AG09309 (cell line): ENCODE measurements at regions not wholly inside any gene's neighbourhood (a gene's known extent, or its start where the extent isn't known, plus 50 kb on each side); places are given as distances from the start of the nearest gene placed in this dataset.

Experiments used
- DNase-seq: peaks from one replicate; pipeline ENCODE4 v3.0.0-alpha.2; 2010; ENCODE audit warnings: low read depth
- H3K4me3 ChIP-seq: 2 replicates; pipeline ENCODE4 v1.5.1; 2011; ENCODE audit warnings: mild to moderate bottlenecking, low read depth, low read length, moderate library complexity; ENCODE audit not compliant: control insufficient read depth
- CTCF ChIP-seq: IDR thresholded peaks from 2 replicates; pipeline ENCODE4 v1.5.1; 2011; ENCODE audit warnings: mild to moderate bottlenecking, low read depth, low read length, inconsistent platforms; ENCODE audit not compliant: insufficient read depth, control insufficient read depth; ENCODE audit errors: missing control alignments

DNA sequence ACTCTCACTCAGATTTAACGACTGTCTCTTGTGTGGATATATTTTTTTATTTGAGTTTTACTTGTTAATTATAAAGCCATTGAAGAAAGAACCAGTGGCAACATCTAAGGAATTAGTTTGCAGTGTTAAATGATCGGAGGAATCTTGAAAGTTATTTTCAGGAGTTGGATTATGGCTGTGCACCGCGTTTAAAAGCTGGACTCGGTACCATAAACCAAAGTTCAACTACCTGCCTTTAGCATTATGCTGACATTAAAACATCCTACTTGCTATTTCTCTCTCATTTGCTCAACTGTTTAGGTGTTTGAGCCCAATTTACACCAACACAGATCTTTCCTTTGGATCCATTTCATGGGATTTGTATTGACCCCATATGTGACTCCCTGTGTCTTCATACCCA is 289.4 kb upstream of the SASH1 start:
- no peak overlapping the region for H3K4me3 ChIP-seq
- DNase-seq, result no peak
- TF ChIP-seq CTCF, result no peak

DNA sequence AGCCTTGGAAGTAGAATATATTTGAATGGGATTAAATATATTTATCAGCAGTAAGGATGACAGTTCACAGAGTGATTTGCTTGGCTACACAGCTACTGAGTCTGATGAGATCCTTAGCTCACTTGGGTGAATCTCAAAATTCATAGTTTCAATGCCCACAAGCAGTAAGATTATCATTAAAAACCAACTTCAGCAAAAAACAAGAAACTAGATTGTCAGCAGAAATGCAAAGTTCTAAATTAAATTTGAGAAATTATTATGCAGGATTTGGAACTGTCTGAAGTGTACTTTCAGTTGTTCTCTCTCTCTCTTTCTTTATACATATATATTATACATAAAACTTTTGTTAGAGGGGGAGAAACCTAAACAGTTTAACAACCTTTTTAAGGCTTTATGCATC is 288.8 kb upstream of the SASH1 start:
- no peak overlapping the region for H3K4me3 ChIP-seq
- DNase-seq, result no peak
- no peak for TF ChIP-seq CTCF

DNA sequence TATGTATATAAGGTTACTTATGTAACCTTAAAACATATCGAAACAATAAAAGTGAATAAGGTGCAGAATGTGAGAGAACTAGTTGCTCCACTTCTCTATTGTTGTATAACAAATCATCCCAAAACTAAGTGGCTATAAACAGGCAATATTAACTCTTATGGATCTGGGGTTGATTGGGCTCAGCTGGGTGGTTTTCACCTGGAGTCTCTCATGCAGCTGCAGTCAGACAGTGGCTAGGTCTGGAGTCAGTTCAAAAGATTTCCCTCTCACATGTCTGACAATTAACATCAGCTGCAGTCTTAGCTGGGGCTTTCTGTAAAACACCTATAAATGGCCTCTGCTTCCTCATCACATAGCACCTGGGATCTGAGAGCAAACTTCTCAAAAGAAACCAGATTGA is 288.4 kb upstream of the SASH1 start:
- DNase-seq, result no peak
- no peak for TF ChIP-seq CTCF

GRCh38 chr6:148055419-148055818 is 287.2 kb upstream of the SASH1 start:
- no peak overlapping the region for H3K4me3 ChIP-seq
- no peak for TF ChIP-seq CTCF
- DNase-seq, result no peak

More for the DNA sequence above, 288.4 kb upstream of the SASH1 start:
- no peak overlapping the region for H3K4me3 ChIP-seq

GRCh38 chr6:148059869-148060268 is 282.8 kb upstream of the SASH1 start:
- DNase-seq, result no peak
- no peak for TF ChIP-seq CTCF

GRCh38 chr6:148064406-148065134 is 278.1 kb upstream of the SASH1 start:
- no peak overlapping the region for H3K4me3 ChIP-seq
- no peak for TF ChIP-seq CTCF
- peak; percentile 57 for DNase-seq

More at GRCh38 chr6:148059869-148060268, 282.8 kb upstream of the SASH1 start:
- H3K4me3 ChIP-seq, result no peak overlapping the region

GRCh38 chr6:148068437-148069061 is 274.1 kb upstream of the SASH1 start:
- no peak for TF ChIP-seq CTCF
- no peak for DNase-seq
- H3K4me3 ChIP-seq, result no peak overlapping the region
